SK-N-SH (cell line): ENCODE measurements at regions not wholly inside any gene's neighbourhood (a gene's known extent, or its start where the extent isn't known, plus 50 kb on each side); places are given as distances from the start of the nearest gene placed in this dataset.

ENCODE experiments used
- CTCF ChIA-PET: fragments of 300-600, 350-600 bp; formaldehyde crosslinking; extraction: SDS; loops from one replicate; lab custom pipeline; 2021; lab: Yijun Ruan, JAX
- POLR2A ChIA-PET: fragments of 350-600 bp; sonication (Branson Sonifier 250); formaldehyde crosslinking; extraction: SDS; loops from one replicate; lab custom pipeline; 2020; ENCODE audit warnings: antibody characterized with exemption, inconsistent platforms; lab: Yijun Ruan, JAX
- DNase-seq: peaks from one replicate; pipeline ENCODE4 v3.0.0; 2012
- H2AFZ ChIP-seq: fragments of 200-600 bp; sonication (generic); 2 replicates; pipeline ENCODE4 v1.8.1; 2016; ENCODE audit warnings: antibody characterized with exemption, mild to moderate bottlenecking, low read depth
- H3F3A ChIP-seq: fragments of 200-600 bp; sonication (generic); replicated peaks from 2 replicates; pipeline ENCODE3; 2016; ENCODE audit warnings: antibody characterized with exemption, mild to moderate bottlenecking; ENCODE audit not compliant: insufficient read depth
- H3K27ac ChIP-seq, 2 experiments: fragments of 200-500 bp in 1 of 2; fragments of 200-600 bp in 1 of 2; sonication (Bioruptor generic) in 1 of 2; sonication (generic), shearing (Covaris generic) in 1 of 2; 2 replicates each; pipeline versions ENCODE4 v1.5.1 to v1.6.1; 2014 to 2016; ENCODE audit warnings: low read depth in 2 of 2, inconsistent platforms in 1 of 2, low read length in 1 of 2, mild to moderate bottlenecking in 1 of 2, mixed read lengths in 1 of 2
- H3K27me3 ChIP-seq: fragments of 200-600 bp; sonication (generic), shearing (Covaris generic); 2 replicates; pipeline ENCODE4 v1.6.1; 2016; ENCODE audit warnings: mixed run types; ENCODE audit not compliant: insufficient read depth
- H3K36me3 ChIP-seq, 2 experiments: fragments of 200-500 bp in 1 of 2; fragments of 200-600 bp in 1 of 2; sonication (Bioruptor generic) in 1 of 2; sonication (generic) in 1 of 2; replicated peaks in 1 of 2; 2 replicates each; pipeline versions ENCODE3 to v1.5.1; 2014 to 2016; ENCODE audit warnings: low read length in 1 of 2, mild to moderate bottlenecking in 1 of 2; ENCODE audit not compliant: insufficient read depth in 2 of 2, control insufficient read depth in 1 of 2
- H3K4me1 ChIP-seq, 2 experiments: fragments of 200-500 bp in 1 of 2; fragments of 200-600 bp in 1 of 2; sonication (Bioruptor generic) in 1 of 2; sonication (generic), shearing (Covaris generic) in 1 of 2; 2 replicates each; pipeline versions ENCODE4 v1.5.1 to v1.6.1; 2014 to 2016; ENCODE audit warnings: low read depth in 1 of 2, low read length in 1 of 2, mixed run types in 1 of 2; ENCODE audit not compliant: insufficient read depth in 2 of 2, control insufficient read depth in 1 of 2
- H3K4me2 ChIP-seq: fragments of 200-600 bp; sonication (generic), shearing (Covaris generic); 2 replicates; pipeline ENCODE4 v1.6.1; 2017; ENCODE audit warnings: mixed run types
- H3K4me3 ChIP-seq, 2 experiments: fragments of 200-500 bp in 1 of 2; fragments of 200-600 bp in 1 of 2; sonication (Bioruptor generic) in 1 of 2; sonication (generic), shearing (Covaris generic) in 1 of 2; 2 replicates each; pipeline versions ENCODE4 v1.5.1 to v1.8.1; 2014 to 2016; ENCODE audit warnings: low read depth in 2 of 2, inconsistent platforms in 1 of 2, low read length in 1 of 2, mild to moderate bottlenecking in 1 of 2, mixed read lengths in 1 of 2, moderate library complexity in 1 of 2
- H3K79me2 ChIP-seq: fragments of 200-600 bp; sonication (generic); 2 replicates; pipeline ENCODE4 v1.8.1; 2017; ENCODE audit warnings: mild to moderate bottlenecking; ENCODE audit not compliant: insufficient read depth
- H3K9ac ChIP-seq: fragments of 200-600 bp; sonication (generic); 2 replicates; pipeline ENCODE4 v1.6.1; 2017; ENCODE audit warnings: mixed run types
- H3K9me2 ChIP-seq: fragments of 200-600 bp; sonication (generic); 2 replicates; pipeline ENCODE4 v1.6.1; 2017; ENCODE audit warnings: mixed run types
- H3K9me3 ChIP-seq: fragments of 200-600 bp; sonication (generic); 2 replicates; pipeline ENCODE4 v1.6.1; 2017; ENCODE audit warnings: mixed run types, mild to moderate bottlenecking, moderate library complexity
- H4K20me1 ChIP-seq: fragments of 200-600 bp; sonication (generic); 2 replicates; pipeline ENCODE4 v1.6.1; 2017; ENCODE audit warnings: mild to moderate bottlenecking, mixed run types; ENCODE audit not compliant: insufficient read depth
- CTCF ChIP-seq: fragments of 200-600 bp; sonication (generic); IDR thresholded peaks from 2 replicates; pipeline ENCODE4 v1.6.1; 2017; ENCODE audit warnings: antibody characterized with exemption, mild to moderate bottlenecking, moderate library complexity
- ELF1 ChIP-seq: IDR thresholded peaks from 2 replicates; pipeline ENCODE4 v1.4.0; 2012
- EP300 ChIP-seq, 2 experiments: IDR thresholded peaks; 2 replicates each; pipeline versions ENCODE4 v1.4.0 to v1.6.1; 2012; ENCODE audit warnings: borderline replicate concordance in 1 of 2, low read depth in 1 of 2, low read length in 1 of 2
- EZH2phosphoT487 ChIP-seq: fragments of 200-600 bp; sonication (generic); IDR thresholded peaks from 2 replicates; pipeline ENCODE4 v1.6.1; 2017; ENCODE audit warnings: low read depth, mixed run types, mild to moderate bottlenecking, antibody characterized with exemption, moderate library complexity, borderline replicate concordance
- FOSL2 ChIP-seq: IDR thresholded peaks from 2 replicates; pipeline ENCODE4 v1.4.0; 2012; ENCODE audit warnings: low read depth, mild to moderate bottlenecking, moderate library complexity, borderline replicate concordance
- GATA2 ChIP-seq: sonication (generic); formaldehyde crosslinking; IDR thresholded peaks from 2 replicates; pipeline ENCODE4 v1.5.0; 2020; ENCODE audit warnings: mild to moderate bottlenecking, missing genetic modification reagents
- JUND ChIP-seq: IDR thresholded peaks from 2 replicates; pipeline ENCODE4 v1.4.0; 2012
- MEF2A ChIP-seq: IDR thresholded peaks from 2 replicates; pipeline ENCODE4 v1.4.0; 2012; ENCODE audit warnings: low read depth, borderline replicate concordance
- MXI1 ChIP-seq: IDR thresholded peaks from 2 replicates; pipeline ENCODE4 v1.6.1; 2012; ENCODE audit warnings: mild to moderate bottlenecking, low read depth, low read length, improper control_type of control experiment
- NFIC ChIP-seq: IDR thresholded peaks from 2 replicates; pipeline ENCODE4 v1.4.0; 2012; ENCODE audit warnings: borderline replicate concordance
- NRF1 ChIP-seq: IDR thresholded peaks from 2 replicates; pipeline ENCODE4 v1.6.1; 2012; ENCODE audit warnings: low read depth, mild to moderate bottlenecking, low read length
- PBX3 ChIP-seq: IDR thresholded peaks from 2 replicates; pipeline ENCODE4; 2012
- POLR2AphosphoS5 ChIP-seq: IDR thresholded peaks from 2 replicates; pipeline ENCODE4 v1.6.1; 2012; ENCODE audit warnings: low read depth, low read length
- RAD21 ChIP-seq: IDR thresholded peaks from 2 replicates; pipeline ENCODE4 v1.6.1; 2012; ENCODE audit warnings: mild to moderate bottlenecking, low read length
- RXRA ChIP-seq: IDR thresholded peaks from 2 replicates; pipeline ENCODE4 v1.4.0; 2012; ENCODE audit warnings: low read depth, mild to moderate bottlenecking, borderline replicate concordance
- SMC3 ChIP-seq: IDR thresholded peaks from 2 replicates; pipeline ENCODE4 v1.6.1; 2012; ENCODE audit warnings: low read depth, low read length, improper control_type of control experiment
- TAF1 ChIP-seq: IDR thresholded peaks from 2 replicates; pipeline ENCODE4 v1.6.1; 2012; ENCODE audit warnings: low read depth, mild to moderate bottlenecking, low read length, moderate library complexity, borderline replicate concordance
- USF1 ChIP-seq: IDR thresholded peaks from 2 replicates; pipeline ENCODE4 v1.4.0; 2012; ENCODE audit warnings: low read depth, borderline replicate concordance
- USF2 ChIP-seq: fragments of 150-350 bp; IDR thresholded peaks from 2 replicates; pipeline ENCODE4 v1.6.1; 2017; ENCODE audit warnings: antibody characterized with exemption, low read length, low read depth, borderline replicate concordance
- YY1 ChIP-seq: IDR thresholded peaks from 2 replicates; pipeline ENCODE4 v1.4.0; 2012; ENCODE audit warnings: low read depth, mild to moderate bottlenecking
- WGBS: methylation state at CpG from one replicate; pipeline ENCODE4 v1.1.6; 2017; ENCODE audit warnings: low lambda C conversion rate; 5-methylcytosine and 5-hydroxymethylcytosine counted together

- Histone ChIP-seq H4K20me1 (no peaks in the 10 kb centered on the region), H3K79me2 (no peaks in the 10 kb centered on the region), H3K27ac (no peak overlapping the region), H3K27me3 (no peaks in the 10 kb centered on the region), H3K4me2 (no peak overlapping the region), H2AFZ (no peak overlapping the region)
- no peak for DNase-seq
- no peak for TF ChIP-seq USF2
- no peak for TF ChIP-seq MXI1
- no peak for TF ChIP-seq RXRA
- TF ChIP-seq PBX3: no peak
- no peak for TF ChIP-seq ELF1
- no peak for TF ChIP-seq YY1
- no peak for TF ChIP-seq SMC3
- TF ChIP-seq CTCF: no peak
- TF ChIP-seq USF1: no peak
- no peak for TF ChIP-seq MEF2A
- no peak for TF ChIP-seq GATA2 (CRISPR knock-in tag)
- TF ChIP-seq JUND: no peak
- no peak for TF ChIP-seq TAF1
- TF ChIP-seq FOSL2: no peak
- TF ChIP-seq NRF1: no peak
- no peak for TF ChIP-seq POLR2AphosphoS5
- TF ChIP-seq EZH2phosphoT487: no peak
- no peak for TF ChIP-seq RAD21
- no peak for TF ChIP-seq NFIC
- TF ChIP-seq EP300 (IDR thresholded peaks at IDR 0.05; ENCODE audit: borderline replicate concordance in 1 of 2, low read depth in 1 of 2, low read length in 1 of 2): no peak
- TF ChIP-seq, all 33 proteins: peak for 0
- H3F3A ChIP-seq: no peaks in the 10 kb centered on the region
- H3K9me3 ChIP-seq: no peaks in the 10 kb centered on the region
- ChIA-PET POLR2A (no interaction called here), CTCF (no interaction called here)
- H3K4me1 ChIP-seq: no peaks in the 10 kb centered on the region
- H3K4me3 ChIP-seq: no peak overlapping the region
- no peak overlapping the region for H3K9ac ChIP-seq
- WGBS: 32% methylated on average over 4 of the region's 4 CpGs
- H3K36me3 ChIP-seq: no peaks in the 10 kb centered on the region
- H3K9me2 ChIP-seq: no peaks in the 10 kb centered on the region
Observed at GRCh38 chr1:104946558-104947210, 1197.0 kb downstream of the AMY1C start.
